IPS DF 4.7 (cell line): ENCODE measurements at regions not wholly inside any gene's neighbourhood (a gene's known extent, or its start where the extent isn't known, plus 50 kb on each side); places are given as distances from the start of the nearest gene placed in this dataset.

Experiments
- DNase-seq: peaks from one replicate; pipeline ENCODE4 v3.0.0-alpha.2; 2013; ENCODE audit warnings: low spot score; ENCODE audit errors: extremely low read depth

DNA sequence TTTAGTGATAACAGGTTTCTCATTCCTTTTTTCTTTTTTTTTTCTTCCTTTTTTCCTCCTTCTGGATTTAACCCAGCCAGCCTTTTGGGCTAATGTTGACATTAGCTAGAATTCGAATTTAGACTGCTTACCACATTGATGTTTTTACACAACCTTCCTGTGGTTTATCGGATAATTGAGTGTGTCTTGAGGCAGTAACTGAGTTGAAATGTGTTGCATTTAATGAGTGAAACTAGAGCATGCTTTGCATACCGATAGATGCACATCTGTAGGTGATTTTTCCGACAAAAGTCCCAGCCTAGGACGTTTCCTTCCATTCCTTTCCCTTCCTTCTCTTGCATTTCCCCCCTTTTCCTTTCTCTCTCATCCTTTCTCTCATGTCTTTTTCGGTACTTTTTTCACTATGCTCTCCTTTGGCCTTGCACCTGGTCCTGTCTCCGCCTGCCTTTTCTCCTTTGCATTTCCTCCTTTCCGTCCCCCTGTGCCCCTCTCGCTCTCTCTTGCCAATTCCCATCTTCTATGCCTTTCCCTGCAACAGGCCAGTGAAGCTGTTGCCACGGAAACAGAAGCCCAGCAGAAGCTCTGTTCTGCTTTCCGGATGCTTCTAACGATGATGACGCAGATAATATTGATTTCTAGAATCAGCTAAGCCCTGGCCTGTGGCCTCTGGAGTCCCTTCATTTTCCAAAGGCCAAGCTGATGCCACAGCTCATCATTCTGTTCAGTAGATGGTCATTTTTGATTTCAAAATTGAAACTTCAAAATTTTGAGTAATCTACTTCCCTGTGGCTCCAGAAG lies 76.1 kb downstream of the SLC25A47 start:
- no peak for DNase-seq

DNA sequence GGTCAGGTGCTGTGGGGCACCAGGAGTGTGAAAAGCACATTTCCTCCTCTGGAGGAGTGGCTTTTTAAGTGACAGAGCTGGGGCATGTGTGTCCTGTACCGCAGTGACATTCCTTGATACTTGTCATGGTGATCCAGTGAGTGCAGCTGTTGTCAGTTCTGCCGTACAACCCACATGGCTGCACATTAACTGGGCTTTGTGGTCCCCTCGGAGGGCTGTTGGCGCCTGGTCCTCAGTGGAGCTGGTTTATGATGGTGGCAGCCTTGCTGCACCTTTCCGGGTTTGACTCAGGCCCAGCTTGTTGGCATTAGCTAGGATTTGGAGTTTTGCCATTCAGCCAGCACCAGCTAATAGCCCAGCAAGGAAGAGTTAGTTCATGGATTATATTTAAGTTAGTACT lies 77.0 kb downstream of the SLC25A47 start:
- DNase-seq = no peak

DNA sequence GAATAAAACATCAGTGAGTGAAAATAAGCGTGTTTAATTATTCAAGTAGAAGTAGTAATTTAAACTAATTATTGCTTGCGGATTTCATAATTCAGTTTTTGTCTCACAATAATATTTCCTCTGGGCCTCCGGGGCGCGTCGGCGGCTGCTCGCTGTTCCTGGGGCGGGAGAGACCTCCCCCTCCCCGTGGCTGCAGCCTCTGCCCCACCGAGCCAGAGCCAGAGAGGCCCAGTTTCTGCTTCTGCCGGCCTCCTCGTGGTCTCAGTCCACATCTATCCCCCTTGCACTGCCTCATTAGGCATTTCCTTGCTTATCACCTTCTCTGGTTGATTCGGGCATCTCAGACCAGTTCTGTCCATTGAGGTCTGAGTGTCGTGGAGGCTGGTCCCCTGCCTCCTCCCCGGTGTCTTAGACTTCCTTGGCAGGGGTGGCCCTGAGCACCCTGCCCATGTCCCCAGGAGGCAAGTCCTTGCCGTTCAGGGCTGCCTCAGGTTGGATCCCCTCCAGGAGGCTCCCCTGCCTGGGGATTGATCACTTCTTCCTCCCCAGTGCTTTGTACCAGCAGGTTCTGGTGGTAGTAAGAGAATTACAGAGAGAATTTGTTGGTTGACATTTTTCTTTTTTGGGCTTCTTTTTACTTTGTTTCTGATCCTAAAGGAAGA lies 78.0 kb downstream of the SLC25A47 start:
- no peak for DNase-seq

DNA sequence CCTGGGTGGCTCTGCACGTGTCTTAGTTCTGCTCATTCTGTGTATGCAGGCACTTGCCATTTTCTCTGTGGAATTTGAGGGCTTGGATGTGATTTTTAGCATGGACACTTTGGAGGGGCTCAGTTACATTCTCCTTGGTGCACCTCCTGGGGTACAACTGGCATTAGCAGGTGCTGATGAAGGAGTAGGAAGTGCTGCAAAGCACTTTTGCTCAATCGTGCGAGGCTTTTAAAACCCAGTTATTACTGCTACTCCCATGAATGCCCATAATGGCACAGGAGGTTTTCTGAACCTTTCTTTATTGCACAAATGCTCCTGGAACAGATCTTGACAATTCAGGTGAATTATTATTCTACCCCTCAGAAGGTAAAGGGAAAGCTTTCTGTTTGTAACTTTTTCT lies 78.7 kb downstream of the SLC25A47 start:
- no peak for DNase-seq

DNA sequence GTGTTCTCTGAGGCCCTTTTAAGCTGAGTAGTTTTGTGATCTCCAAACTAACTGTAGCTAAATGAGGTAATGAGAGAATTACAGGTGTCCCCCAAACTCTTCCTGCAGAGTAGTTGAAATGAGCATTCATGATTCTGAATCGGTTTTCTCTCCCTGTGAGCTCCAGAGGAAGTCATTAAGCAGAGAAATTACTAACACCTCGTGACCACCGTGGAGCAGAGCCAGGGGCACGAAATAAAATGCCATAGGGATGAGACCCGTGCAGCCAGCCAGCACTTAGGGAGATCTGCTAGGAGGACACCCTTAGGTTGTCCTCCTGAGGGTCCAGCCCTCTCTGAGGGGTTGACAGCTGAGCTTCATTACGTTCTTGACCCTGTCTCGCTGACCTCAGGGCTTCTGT lies 79.5 kb downstream of the SLC25A47 start:
- DNase-seq = no peak

DNA sequence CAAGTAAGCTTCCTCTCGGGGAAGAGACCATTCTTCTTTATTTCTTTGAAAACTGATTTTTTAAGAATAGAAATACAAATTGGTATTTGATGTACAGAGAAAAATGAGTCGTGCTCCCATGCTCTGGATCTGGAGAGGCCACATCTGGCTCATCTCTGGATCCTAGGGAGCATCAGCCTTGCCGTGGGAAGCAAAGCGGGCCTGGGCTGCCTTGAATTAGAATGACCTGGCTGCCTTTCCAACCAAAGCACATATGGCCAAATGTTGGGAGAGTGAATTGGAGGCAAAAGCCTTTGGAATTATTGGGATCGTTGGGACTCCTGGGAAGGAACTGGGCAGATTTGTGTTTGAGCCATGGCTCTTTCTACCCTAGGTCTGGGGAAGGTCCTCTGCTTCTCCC lies 80.0 kb downstream of the SLC25A47 start:
- no peak for DNase-seq

DNA sequence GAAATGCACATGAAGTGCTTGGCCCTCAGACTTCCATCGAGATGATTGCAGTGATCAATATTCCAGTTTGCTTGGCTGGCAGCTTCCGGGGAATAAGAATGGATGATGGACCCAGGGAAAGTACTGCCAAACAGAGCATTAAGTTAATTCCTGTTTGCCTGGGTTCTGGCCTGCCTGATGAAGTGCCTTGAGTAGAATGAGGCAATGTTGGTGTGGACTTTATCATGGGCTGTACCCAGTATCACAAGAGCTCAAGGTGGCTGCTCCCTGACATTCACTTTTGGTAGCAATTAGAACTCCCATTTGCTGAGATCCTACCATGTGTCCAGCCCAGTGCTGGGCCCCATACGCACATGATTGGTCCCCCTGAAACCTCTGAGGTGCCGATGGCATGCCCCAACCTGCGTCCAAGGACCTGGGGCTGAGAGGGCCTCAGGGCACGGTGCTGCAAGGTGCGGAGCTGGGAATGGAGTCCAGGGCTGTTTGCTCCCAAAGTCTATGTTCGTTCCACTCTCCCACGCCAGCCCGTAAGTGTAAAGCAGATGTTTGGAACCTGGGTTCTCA lies 80.7 kb downstream of the SLC25A47 start:
- DNase-seq = no peak

DNA sequence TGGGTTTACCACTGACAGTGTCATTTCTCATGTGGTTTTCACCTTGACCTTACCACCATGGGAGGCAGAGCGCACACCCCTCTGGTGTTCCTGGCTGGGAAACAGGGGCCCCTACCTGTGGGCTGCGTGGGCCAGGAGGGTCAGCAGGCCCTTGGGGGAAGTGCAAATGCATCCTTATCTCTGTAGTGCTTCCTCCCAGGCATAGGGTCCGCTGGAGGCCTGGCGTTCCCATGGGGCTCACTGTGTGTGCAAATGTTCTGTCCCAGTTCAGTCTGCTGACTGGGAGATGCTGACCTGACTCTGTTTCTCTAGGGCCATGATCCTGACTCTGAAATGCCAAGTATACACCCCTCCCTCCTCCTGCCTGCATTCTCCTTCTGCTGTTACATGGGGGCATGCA lies 81.3 kb downstream of the SLC25A47 start:
- DNase-seq = no peak

DNA sequence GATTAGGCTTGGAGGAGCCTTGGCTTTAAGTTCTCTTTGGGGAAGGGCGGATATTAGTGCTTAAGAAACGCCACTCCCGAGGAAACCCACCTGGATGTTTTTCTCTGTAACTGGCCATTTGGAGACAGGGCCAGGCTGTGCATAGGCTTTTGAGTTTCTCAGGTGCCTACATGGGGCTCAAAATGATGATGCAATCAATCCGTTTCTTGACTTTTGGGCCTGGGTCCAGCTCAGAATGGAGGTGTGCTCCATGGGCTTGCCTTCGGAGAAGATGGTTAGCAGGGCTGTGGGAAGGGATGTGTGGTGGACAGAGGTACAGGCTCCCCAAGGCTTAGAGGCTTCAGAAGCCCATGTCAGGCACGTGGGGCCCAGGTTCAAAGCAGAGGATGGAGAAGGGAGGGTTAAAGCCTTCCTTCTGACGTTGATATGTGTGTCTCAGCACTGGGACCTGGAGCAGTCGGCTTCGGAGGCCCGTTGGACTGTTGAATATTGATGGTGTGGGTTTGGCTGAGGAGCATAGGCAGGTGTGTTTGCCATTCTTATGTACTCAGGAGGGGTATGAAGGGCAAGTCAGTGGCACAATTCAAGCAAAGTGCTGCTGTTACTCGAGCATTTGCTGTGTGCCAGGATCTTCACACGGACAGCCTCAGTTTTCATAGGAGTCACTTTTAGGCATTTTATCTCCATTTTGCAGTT lies 82.8 kb downstream of the SLC25A47 start:
- no peak for DNase-seq

DNA sequence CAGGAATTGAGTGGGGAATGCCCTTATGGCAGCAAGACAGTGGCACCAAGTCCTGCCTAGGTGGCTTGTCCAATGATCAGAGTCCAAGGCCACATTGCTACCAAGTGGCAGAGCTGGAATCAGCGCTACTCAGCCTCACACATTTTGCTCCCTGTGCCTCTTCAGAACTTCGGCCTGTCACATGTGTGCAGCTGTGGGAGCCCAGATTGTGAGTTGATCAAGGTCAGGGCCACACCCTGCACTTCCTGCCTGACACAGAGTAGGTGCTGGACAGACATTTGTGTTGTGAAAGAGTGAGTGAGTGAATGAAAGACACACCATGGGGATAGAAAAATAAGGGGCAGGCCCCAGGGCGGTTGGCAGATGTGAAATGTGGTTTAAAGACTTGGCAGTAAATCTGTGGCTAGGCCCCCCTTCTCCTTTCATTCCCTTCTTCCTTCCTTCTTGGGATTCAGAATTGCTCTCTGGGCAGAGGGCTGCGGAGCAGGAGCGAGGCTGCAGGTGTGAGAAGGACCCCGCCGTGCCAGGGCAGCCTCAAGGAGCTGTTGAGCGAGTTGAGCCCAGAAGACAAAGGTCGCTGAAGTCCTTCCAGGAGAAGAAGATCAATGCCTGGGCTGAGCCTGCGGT lies 83.5 kb downstream of the SLC25A47 start:
- DNase-seq = no peak

DNA sequence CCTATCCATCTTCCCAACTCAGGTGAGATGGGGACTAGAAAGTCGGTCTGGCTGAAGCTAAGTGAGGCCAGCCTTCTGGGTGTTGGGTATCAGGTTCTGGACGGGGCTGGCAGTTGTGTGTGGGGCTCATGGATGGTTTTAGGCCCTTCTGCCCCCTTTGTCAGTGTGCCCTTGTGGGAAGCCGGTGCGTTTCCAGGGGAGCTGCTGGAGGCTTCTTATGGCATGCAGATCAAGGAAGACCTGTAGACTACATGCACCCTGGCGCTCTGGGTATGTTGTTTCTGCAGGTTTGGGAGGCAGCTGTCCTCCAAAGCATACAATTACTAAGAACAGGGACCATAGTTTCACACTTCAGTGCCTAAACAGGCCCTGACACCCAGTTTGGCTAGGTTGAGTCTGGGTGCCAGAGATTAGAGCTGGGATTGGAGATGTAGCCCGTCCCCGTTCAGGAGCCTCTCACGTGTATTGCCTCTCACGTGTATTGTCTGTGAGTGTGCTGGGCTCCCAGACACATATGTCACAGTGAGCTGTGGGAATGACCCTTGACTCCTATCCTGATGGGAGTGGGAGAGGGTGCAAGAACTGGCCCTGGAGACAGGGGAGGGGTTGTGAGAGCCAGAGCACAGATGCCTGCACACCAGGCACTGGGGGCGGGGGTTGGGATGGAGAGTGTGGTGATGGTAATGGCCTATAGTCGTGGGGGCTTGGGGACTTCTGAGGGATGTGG lies 84.4 kb downstream of the SLC25A47 start:
- no peak for DNase-seq

DNA sequence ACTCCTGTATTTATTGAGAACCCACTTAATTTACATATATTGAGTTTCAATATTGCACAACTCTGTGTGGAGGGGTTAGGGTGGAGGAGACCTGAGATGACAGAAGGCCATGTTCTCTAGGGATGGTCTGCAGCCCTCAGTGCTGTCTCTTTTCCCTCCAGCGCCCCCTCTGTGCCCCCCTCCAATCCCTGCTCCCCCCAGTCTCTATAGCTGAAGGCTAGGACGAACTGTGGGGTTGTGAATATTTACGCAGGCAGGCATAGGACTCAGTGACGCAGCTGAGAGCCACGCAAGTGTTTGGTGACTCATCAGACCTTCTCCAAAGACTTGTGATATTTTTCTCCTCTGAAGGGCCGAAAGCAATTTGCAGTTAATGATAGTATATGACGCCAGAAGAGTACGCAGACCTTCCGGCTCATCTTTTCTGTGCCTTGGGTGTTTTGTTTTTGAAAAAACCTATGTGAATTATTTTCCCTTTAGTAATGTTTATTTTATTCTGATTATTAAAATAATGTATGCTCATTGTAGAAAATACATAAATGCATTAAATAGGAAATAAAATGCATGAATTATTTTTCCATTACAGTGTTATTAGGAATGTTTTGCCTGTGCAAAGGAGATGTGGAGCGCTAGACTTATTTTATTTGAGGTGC lies 85.3 kb downstream of the SLC25A47 start:
- DNase-seq = no peak

DNA sequence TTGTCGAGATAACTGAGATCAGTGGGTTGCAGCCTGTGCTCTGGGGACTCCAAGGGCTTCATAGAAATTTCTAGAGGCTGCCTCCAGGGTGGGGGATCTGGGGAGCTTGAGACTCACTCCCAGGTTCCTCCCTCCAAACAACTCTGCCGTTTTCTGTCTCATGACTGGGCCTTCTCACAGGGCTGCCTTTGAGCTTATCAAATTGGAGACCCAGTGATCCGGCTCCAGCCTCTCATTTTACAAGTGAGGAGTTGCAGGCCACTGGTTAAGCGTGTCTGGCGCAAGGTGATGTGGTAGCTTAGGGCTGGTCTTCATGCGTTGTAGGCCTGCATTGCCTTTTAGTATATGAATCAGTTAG lies 85.8 kb downstream of the SLC25A47 start:
- DNase-seq = no peak

DNA sequence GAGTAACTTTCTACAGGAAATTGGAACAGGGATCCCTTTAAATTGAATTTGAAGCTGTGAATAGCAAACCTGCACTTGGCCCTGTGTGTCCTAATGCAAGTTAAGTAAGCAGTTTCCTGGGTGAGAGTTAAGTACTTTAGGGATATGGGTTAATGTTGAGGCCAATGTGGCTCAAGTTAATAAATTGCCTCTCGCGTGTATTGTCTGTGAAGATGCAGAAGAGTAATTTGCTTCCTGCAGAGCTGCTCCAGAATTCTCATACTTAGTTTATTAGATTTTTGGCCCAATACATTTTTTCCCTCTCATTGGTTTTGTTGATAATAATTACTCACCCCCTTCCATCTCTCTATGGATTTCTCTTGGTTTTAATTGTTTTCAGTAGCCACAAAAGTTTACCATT lies 86.5 kb downstream of the SLC25A47 start:
- DNase-seq = no peak

DNA sequence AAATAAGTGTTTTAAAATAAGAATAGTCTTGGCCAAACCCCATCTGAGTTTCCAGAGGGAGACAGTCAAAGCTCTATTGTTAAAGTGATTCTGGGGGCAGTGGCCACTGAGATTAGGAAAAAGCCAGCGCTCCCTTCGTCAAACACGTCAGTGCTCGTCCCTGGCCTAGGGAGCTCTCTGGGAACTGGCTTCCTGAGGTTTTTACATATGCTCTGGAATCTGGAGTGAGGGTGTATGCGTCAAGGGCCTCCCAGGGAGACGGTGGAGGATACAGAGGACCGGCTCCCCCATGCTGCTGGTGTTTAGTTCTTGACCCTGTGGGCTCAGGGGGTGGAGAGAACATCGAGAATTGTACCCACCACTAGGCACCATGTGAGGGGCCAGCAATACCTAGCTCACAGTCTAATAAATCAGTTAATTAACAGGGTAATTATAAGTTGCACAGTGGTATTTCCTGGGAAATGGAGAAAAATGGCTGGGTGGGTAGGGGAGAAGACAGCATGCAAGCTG lies 87.0 kb downstream of the SLC25A47 start:
- no peak for DNase-seq

DNA sequence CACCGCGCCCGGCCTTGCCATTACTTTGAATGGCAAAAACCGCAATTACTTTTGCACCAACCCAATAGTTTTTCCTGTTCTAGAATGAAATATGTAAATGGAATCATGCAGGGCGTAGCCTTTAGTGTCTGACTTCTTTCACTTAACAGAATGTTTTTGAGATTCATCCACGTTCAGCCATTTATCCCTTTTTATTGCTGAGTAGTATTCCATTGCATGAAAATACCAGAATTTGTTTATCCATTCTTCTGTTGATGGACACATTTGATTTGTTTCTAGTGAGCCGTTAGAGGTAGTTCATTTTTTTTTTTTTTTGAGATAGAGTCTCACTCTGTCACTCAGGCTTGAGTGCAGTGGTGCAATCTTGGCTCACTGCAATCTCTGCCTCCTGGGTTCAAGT lies 90.6 kb downstream of the SLC25A47 start:
- no peak for DNase-seq

DNA sequence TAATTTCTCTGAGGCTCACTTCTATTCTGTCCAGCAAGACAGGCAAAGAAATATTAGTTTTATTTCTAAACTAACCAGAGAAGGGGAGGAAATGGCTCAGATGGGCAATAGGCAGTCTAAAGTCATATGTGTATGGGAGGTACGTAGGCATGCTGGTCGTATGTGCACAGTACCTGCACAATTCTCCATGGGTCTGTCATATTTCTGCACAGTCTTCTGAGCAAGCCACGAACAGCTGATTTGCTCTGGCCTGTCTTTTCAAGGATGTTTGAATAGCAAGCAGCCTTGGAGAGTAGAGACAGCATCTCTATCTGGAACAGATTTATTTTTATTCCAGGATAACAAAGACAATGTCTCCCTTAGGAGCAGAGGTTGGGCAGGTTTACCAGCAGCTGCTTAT lies 92.1 kb downstream of the SLC25A47 start:
- DNase-seq = no peak

DNA sequence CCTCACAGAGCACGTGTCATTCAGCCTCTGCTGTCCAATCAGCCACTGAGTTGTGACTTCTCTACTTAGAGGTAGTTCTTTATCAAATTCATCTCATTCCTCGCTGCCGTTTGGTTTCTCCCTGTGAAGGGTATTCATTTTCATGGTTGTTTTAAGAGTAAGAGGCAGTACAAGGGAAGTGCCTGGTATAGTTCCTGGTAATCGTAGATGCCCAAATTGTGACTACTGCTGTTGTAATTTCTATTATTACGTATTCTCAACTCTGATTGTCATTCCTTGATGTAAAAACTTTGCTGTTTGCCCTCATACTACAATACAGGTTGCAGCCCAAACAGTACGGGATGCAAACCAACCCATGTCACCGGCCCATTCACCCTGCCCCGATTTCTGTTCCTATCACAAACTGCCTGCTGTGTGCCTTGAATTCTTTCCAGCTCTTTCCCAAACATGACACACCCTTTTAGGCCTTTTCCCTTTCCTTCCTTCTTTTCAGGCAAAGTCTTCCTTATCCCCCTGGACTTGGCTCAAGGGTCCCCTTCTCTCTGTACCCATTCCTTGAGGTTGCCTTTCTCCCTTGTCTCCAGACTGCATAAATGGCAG lies 93.0 kb downstream of the SLC25A47 start:
- DNase-seq = no peak

DNA sequence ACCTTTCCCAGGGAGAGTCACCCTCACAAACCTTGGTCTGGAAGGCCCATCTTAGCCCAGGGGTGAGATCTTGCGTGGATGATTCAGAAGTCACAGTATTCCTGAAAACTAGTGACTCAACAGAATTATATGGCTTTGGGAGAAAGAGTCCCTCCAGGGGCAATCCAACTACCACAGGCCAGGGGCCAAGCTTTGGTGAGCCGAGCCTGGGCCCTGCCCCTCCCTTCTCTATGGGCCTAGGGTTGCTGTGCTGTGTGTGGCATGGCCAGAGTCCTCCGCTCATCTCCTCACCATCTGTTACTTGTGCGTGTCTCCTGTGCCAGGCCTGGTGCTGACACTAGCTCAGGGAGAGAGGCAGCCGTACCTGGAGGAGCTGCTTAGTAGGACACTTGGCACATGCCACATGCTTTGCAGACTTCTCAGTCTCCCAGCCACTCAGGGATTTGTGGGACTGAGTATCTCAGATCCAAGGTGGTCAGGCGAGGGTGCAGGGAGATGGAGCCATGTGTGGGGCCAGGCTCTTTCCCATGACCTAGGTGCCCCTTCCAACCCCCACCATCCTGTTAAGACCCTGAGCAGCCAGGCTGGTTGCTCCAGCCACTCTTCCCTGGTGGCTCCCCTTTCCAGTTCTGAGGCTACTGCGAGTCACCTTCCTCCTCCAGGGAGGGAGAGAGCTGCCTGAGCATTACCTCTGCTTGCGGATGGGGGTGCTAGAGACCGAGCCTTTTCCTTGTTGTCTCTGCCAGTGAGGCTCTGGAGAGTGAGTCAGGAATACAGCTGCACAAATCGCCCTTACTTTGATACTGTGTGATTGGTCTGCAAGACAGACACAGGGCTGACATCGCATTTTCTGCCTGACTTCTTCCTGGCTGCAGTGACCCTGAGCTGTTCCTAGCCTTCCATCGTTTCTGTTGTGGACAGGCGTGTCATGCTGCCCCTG lies 94.1 kb downstream of the SLC25A47 start:
- DNase-seq = peak; percentile 68
